ENCODE measurements at regions not wholly inside any gene's neighbourhood (a gene's known extent, or its start where the extent isn't known, plus 50 kb on each side); places are given as distances from the start of the nearest gene placed in this dataset.
"Not testable (repeated sequence)": the region's sequence is repeated elsewhere in the genome, so short reads cannot be mapped to it uniquely, and the experiment has no call there.

GRCh38 chr3:16004812-16005211 is 169.7 kb upstream of the GALNT15 start:
- TF ChIP-seq CTCF (conservative IDR thresholded peaks at IDR 0.05; ENCODE audit: low read depth, low read length): no peak
- no peak for DNase-seq (ENCODE audit: low read depth)
- no peak overlapping the region for H3K4me3 ChIP-seq (ENCODE audit: low read length)

- TF ChIP-seq CTCF (conservative IDR thresholded peaks at IDR 0.05; ENCODE audit: low read depth, low read length): no peak
- H3K4me3 ChIP-seq (ENCODE audit: low read length): no peak overlapping the region
- DNase-seq (ENCODE audit: low read depth): no peak
These were observed 163.1 kb upstream of the GALNT15 start for GRCh38 chr3:16011376-16011775.

GRCh38 chr3:16012086-16012485 is 162.4 kb upstream of the GALNT15 start:
- H3K4me3 ChIP-seq (ENCODE audit: low read length): no peak overlapping the region
- DNase-seq (ENCODE audit: low read depth): no peak
- TF ChIP-seq CTCF (conservative IDR thresholded peaks at IDR 0.05; ENCODE audit: low read depth, low read length): no peak

GRCh38 chr3:16013568-16013967 is 160.9 kb upstream of the GALNT15 start:
- TF ChIP-seq CTCF (conservative IDR thresholded peaks at IDR 0.05; ENCODE audit: low read depth, low read length): no peak
- DNase-seq (ENCODE audit: low read depth): no peak
- H3K4me3 ChIP-seq (ENCODE audit: low read length): no peak overlapping the region

- H3K4me3 ChIP-seq (ENCODE audit: low read length); DNase-seq (ENCODE audit: low read depth): not testable (repeated sequence)
These were observed 152.7 kb upstream of the GALNT15 start for GRCh38 chr3:16021801-16022200.

GRCh38 chr3:16023881-16024280 is 150.6 kb upstream of the GALNT15 start:
- not testable (repeated sequence) for DNase-seq (ENCODE audit: low read depth); H3K4me3 ChIP-seq (ENCODE audit: low read length)

GRCh38 chr3:16024548-16024947 is 149.9 kb upstream of the GALNT15 start:
- no peak for TF ChIP-seq CTCF (conservative IDR thresholded peaks at IDR 0.05; ENCODE audit: low read depth, low read length)
- DNase-seq (ENCODE audit: low read depth): no peak
- no peak overlapping the region for H3K4me3 ChIP-seq (ENCODE audit: low read length)

- TF ChIP-seq CTCF (conservative IDR thresholded peaks at IDR 0.05; ENCODE audit: low read depth, low read length): no peak
- DNase-seq (ENCODE audit: low read depth): no peak
These were observed 147.7 kb upstream of the GALNT15 start for GRCh38 chr3:16026753-16027152.

More at GRCh38 chr3:16026753-16027152, 147.7 kb upstream of the GALNT15 start:
- H3K4me3 ChIP-seq (ENCODE audit: low read length): no peak overlapping the region

All from retinal pigment epithelial cell (primary cell).